ENCODE measurements at regions not wholly inside any gene's neighbourhood (a gene's known extent, or its start where the extent isn't known, plus 50 kb on each side); places are given as distances from the start of the nearest gene placed in this dataset.

GRCh38 chr16:59611556-59611955 lies 877.4 kb upstream of the GOT2 start:
- TF ChIP-seq CTCF (IDR thresholded peaks at IDR 0.05) (no peak), POLR2A (IDR thresholded peaks at IDR 0.05) (no peak), POLR2AphosphoS5 (IDR thresholded peaks at IDR 0.05) (no peak)

All from prostate gland (tissue), 2 donors.